Activated CD8-positive, alpha-beta T cell treated with anti-CD3 and anti-CD28 coated beads for 36 hours (primary cell): ENCODE measurements at regions not wholly inside any gene's neighbourhood (a gene's known extent, or its start where the extent isn't known, plus 50 kb on each side); places are given as distances from the start of the nearest gene placed in this dataset.

Experiments
- ATAC-seq: fragments of 200-7000 bp; cut with Tn5 transposase; one replicate; pipeline ENCODE4 v1.10.0; 2021; ENCODE audit warnings: mild to moderate bottlenecking, moderate library complexity
- CTCF ChIA-PET: fragments of 350-600 bp; sonication (Branson Sonifier 250); formaldehyde crosslinking; loops from one replicate; lab custom pipeline; 2021; ENCODE audit warnings: antibody characterized with exemption; lab: Charles Lee
- POLR2A ChIA-PET: fragments of 350-600 bp; sonication (Branson Sonifier 250); formaldehyde crosslinking; loops from one replicate; lab custom pipeline; 2021; ENCODE audit warnings: antibody characterized with exemption; lab: Charles Lee
- DNase-seq: peaks from one replicate; pipeline ENCODE4 v3.0.0-alpha.2; 2020
- H3K27ac Mint-ChIP-seq: one replicate; pipeline ENCODE4 v1.8.0; 2021; ENCODE audit warnings: mild to moderate bottlenecking, mixed read lengths
- H3K27me3 Mint-ChIP-seq: one replicate; pipeline ENCODE4 v1.8.0; 2021; ENCODE audit warnings: mixed read lengths
- H3K36me3 Mint-ChIP-seq: one replicate; pipeline ENCODE4 v1.8.0; 2021; ENCODE audit warnings: low read depth, mixed read lengths
- H3K4me1 Mint-ChIP-seq: one replicate; pipeline ENCODE4 v1.8.0; 2021; ENCODE audit warnings: low read depth, mixed read lengths
- H3K4me3 Mint-ChIP-seq: one replicate; pipeline ENCODE4 v1.8.0; 2021; ENCODE audit warnings: mild to moderate bottlenecking, moderate library complexity, mixed read lengths
- H3K9me3 Mint-ChIP-seq: one replicate; pipeline ENCODE4 v1.8.0; 2021; ENCODE audit warnings: mixed read lengths
- intact Hi-C: fragments of 100-400 bp; cut with micrococcal nuclease; formaldehyde crosslinking; loops from one replicate; pipeline ENCODE4 v1.10.0; 2022
- TF ChIP-seq, protein P1 (sequence below): fragments of 200-600 bp; IDR thresholded peaks from one replicate; pipeline ENCODE4 v1.8.0; 2022; ENCODE audit warnings: antibody characterized with exemption, mild to moderate bottlenecking

DNA sequence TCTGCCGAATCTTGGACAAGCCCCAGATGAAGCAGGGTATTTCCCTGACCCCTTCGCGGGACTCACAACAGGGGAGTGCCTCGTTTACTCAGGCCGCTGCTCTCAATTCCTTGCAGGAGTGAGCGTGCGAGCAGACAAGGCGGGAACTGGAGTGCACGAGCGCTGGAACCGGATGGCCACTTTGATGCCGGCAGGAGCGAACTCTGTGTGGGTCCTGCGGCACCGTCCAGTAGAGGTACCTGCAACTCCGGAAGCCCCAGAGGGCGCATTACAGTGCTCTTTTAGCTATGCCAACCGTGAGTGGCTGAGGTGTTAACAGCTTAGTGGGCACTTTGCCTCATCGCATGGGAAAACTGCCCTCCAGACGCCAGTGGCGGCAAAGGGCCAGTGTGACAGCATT lies 182.3 kb upstream of the ANO3 start:
- ATAC-seq (no peak), DNase-seq (no peak)
- intact Hi-C loops, result no loop called here
- H3K4me1 Mint-ChIP-seq, result no peaks in the 10 kb centered on the region
- no peaks in the 10 kb centered on the region for H3K27me3 Mint-ChIP-seq
- ChIA-PET CTCF (no interaction called here), POLR2A (no interaction called here)
- no peak overlapping the region for H3K4me3 Mint-ChIP-seq
- H3K36me3 Mint-ChIP-seq, result no peaks in the 10 kb centered on the region
- H3K9me3 Mint-ChIP-seq, result peaks cover 4% of the 10 kb centered on the region
- TF ChIP-seq, protein P1, sequence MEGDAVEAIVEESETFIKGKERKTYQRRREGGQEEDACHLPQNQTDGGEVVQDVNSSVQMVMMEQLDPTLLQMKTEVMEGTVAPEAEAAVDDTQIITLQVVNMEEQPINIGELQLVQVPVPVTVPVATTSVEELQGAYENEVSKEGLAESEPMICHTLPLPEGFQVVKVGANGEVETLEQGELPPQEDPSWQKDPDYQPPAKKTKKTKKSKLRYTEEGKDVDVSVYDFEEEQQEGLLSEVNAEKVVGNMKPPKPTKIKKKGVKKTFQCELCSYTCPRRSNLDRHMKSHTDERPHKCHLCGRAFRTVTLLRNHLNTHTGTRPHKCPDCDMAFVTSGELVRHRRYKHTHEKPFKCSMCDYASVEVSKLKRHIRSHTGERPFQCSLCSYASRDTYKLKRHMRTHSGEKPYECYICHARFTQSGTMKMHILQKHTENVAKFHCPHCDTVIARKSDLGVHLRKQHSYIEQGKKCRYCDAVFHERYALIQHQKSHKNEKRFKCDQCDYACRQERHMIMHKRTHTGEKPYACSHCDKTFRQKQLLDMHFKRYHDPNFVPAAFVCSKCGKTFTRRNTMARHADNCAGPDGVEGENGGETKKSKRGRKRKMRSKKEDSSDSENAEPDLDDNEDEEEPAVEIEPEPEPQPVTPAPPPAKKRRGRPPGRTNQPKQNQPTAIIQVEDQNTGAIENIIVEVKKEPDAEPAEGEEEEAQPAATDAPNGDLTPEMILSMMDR, result no peak
- no peak overlapping the region for H3K27ac Mint-ChIP-seq

DNA sequence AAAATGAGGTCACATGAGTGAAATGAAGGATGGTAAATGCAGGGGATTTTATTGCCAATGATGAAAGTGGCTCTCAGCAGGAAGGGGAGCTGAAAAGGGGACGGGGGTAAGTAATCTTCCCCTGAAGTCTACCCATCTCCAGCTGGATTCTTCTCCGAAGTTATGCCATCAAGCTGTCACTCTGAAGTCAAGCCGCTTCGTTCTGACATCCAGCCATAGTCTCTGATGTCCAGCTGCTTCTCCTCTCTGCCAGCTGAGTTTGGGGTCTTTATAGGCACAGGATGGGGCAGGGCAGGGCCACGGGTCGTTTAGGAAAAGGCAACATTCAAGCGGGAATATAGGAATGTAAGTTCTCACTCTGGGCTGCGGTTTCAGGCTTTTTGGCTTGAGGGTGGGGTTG lies 181.9 kb upstream of the ANO3 start:
- Mint-ChIP-seq H3K36me3 (no peaks in the 10 kb centered on the region), H3K27ac (no peak overlapping the region), H3K27me3 (no peaks in the 10 kb centered on the region), H3K4me1 (no peaks in the 10 kb centered on the region), H3K4me3 (no peak overlapping the region), H3K9me3 (peaks cover 5% of the 10 kb centered on the region)
- intact Hi-C loops, result no loop called here
- CTCF ChIA-PET, result no interaction called here
- ATAC-seq, result no peak
- TF ChIP-seq, protein P1, result no peak
- no peak for DNase-seq
- POLR2A ChIA-PET, result no interaction called here

DNA sequence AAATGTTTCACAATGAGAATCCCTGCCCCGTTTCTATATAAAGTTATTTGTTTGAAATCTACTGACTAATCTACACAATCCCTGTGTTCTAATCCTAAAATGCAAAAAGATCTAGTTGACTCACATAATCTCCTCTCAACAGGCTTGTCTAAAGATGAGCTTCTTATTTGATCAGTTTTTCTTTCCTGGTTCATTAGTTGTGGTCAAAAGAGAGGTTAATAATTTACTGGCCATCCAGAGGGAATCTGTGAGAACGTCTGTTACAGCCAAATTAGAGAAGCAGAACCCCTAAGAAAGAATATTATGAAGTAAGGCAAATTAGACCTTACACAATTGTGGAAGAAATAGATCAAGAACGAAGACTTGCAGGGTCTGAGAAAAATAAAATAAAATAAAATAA lies 173.7 kb upstream of the ANO3 start:
- ATAC-seq (no peak), DNase-seq (no peak)
- no peak overlapping the region for H3K4me3 Mint-ChIP-seq
- intact Hi-C loops, result no loop called here
- H3K4me1 Mint-ChIP-seq, result no peaks in the 10 kb centered on the region
- H3K27me3 Mint-ChIP-seq, result no peaks in the 10 kb centered on the region
- TF ChIP-seq, protein P1, result no peak
- H3K9me3 Mint-ChIP-seq, result peaks cover 8% of the 10 kb centered on the region
- H3K36me3 Mint-ChIP-seq, result no peaks in the 10 kb centered on the region
- H3K27ac Mint-ChIP-seq, result no peak overlapping the region
- POLR2A ChIA-PET, result no interaction called here
- CTCF ChIA-PET, result no interaction called here

DNA sequence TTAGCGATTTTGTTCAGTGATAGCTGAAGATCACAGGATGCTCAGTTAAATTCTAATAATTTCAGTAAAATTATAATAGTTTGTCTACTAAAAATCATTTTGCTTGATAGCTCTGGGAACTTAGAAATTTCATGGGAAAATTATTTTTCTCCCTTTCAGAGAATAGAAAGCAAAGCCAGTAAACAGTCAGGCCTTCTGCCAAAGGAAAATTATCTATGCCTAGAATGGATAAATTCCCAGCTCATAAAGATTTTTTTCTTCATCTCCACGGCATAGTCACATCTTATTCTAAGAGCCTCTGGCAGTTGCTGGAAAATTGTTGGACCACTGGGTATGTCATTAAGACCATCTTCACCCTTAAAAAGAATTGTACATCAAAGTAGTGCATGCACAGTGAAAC lies 169.6 kb upstream of the ANO3 start:
- intact Hi-C loops, result no loop called here
- TF ChIP-seq, protein P1, result no peak
- H3K4me1 Mint-ChIP-seq, result no peaks in the 10 kb centered on the region
- no peak overlapping the region for H3K4me3 Mint-ChIP-seq
- CTCF ChIA-PET, result no interaction called here
- ATAC-seq, result no peak
- no peak overlapping the region for H3K27ac Mint-ChIP-seq
- peaks cover 5% of the 10 kb centered on the region for H3K9me3 Mint-ChIP-seq
- POLR2A ChIA-PET, result no interaction called here
- no peaks in the 10 kb centered on the region for H3K36me3 Mint-ChIP-seq
- H3K27me3 Mint-ChIP-seq, result no peaks in the 10 kb centered on the region
- DNase-seq, result no peak

DNA sequence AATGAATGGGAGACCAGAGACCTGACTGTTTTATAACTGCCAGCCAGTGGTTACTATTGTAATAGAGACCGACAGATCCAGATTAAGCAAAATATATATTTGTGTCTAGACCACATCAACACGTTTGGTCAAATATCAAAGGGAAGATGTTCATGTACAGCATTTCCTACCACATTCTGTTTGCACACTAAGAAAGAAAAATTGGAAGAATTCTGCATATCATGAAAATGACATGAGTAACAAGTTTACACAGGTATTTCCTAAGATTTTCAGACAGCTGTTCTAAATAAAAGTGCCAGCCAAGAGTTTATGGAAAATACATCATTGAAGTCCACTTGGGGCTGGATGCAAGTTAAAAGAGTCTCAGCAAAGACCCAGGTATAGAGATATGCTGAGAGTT lies 145.5 kb upstream of the ANO3 start:
- DNase-seq (no peak), ATAC-seq (no peak)
- Mint-ChIP-seq H3K27ac (no peak overlapping the region), H3K4me1 (no peaks in the 10 kb centered on the region), H3K36me3 (no peaks in the 10 kb centered on the region), H3K27me3 (no peaks in the 10 kb centered on the region), H3K4me3 (no peak overlapping the region), H3K9me3 (peaks cover 1% of the 10 kb centered on the region)
- ChIA-PET CTCF (no interaction called here), POLR2A (no interaction called here)
- TF ChIP-seq, protein P1, result no peak
- intact Hi-C loops, result no loop called here
